Mucosa of gallbladder (tissue), 1 donor: ENCODE measurements at regions not wholly inside any gene's neighbourhood (a gene's known extent, or its start where the extent isn't known, plus 50 kb on each side); places are given as distances from the start of the nearest gene placed in this dataset.
"Not testable (repeated sequence)": the region's sequence is repeated elsewhere in the genome, so short reads cannot be mapped to it uniquely, and the experiment has no call there.

ENCODE experiments used
- DNase-seq: peaks from one replicate; pipeline ENCODE4 v3.0.0-alpha.2; 2020; ENCODE audit warnings: low spot score
- donor health status: DM: no; HTN: no; CAD: no.

DNA sequence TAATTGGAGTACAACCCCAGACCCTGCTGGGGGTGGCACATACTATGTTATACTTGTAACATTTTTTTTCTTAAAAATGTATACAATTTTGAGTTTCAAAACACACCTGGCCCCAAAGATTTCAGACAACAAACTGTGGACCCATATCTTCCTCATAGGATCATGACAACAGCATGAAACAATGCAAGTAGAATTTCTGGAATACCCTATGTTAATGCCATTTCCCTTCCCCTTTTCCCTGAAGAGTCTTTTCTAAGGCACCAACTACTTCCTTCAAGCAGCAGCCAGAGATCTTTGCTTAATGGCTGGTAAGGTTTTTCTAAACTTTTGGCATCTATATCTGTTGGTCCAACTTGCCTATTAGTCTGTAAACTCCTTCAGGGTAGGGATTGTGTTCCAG, 99.9 kb upstream of the SERBP1 start:
- no peak for DNase-seq

GRCh38 chr1:67532452-67533216, 102.4 kb upstream of the SERBP1 start:
- peak; percentile 58 for DNase-seq

DNA sequence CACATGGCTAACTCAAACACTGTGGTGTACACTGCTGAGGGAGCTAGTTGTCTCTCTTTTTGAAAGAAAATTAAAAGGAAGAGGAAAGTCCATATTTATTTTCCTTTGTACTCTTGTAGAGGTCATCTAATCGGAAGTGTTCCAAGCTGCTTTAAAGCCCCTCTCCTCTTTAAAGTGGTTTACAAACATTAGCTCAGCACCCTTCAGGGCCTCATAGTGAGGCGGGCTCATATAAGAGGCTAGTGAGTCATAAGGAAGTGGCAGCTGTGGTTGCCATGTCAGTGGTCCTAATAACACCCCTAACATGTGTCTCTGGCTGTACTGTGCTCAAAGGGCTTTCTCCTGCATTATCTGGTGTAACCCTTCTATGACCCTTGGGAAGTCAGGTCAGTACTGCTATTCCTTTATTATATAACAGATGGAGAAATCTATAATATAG, 104.4 kb upstream of the SERBP1 start:
- DNase-seq, result no peak

- peak; percentile 86 for DNase-seq
Measured at GRCh38 chr1:67535474-67535873, 105.3 kb upstream of the SERBP1 start.

GRCh38 chr1:67536957-67537666, 106.9 kb upstream of the SERBP1 start:
- DNase-seq, result no peak

- no peak for DNase-seq
Measured at GRCh38 chr1:67537667-67538018, 107.4 kb upstream of the SERBP1 start.

- peak; percentile 58 for DNase-seq
Measured at GRCh38 chr1:67540025-67540732, 110.0 kb upstream of the SERBP1 start.

GRCh38 chr1:67540733-67541125, 110.5 kb upstream of the SERBP1 start:
- DNase-seq, result no peak

DNA sequence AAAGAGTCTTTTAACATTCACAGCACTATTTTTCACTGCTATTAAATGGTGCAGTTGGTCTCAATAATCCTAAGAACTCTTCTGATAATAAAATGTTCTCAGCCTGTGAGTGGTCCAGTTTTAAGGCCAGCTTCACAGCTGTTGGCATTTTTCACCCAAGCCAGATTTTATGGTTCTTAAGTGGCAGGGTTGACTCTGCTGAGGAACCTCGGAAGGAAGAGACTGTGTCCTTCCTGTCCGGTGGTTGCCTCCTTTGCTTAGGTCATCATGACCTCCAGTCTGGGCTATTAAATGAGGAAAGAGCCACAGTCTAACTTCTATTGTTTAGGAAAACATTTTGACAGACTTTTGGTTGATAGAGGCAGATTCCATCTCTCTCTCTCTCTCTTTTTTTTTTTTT, 112.5 kb upstream of the SERBP1 start:
- no peak for DNase-seq

DNA sequence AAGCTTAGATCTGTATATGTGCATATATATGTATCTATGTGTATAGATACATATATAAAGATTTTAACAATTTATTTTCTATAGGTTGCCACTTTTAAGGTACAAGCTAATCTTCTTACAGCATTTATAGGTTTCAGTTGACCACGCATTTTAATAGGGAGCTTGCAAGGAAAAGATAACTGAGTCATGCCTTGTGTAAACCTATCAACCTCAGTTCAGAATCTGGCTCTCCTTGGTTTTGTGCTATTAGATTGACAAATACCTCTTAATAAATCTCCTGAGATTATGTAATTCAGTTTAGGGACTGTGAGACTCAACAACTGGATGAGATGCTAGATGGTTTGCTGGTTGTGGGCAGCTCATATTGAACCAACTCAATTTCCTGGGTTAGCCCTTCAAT, 114.7 kb upstream of the SERBP1 start:
- DNase-seq, result no peak

DNA sequence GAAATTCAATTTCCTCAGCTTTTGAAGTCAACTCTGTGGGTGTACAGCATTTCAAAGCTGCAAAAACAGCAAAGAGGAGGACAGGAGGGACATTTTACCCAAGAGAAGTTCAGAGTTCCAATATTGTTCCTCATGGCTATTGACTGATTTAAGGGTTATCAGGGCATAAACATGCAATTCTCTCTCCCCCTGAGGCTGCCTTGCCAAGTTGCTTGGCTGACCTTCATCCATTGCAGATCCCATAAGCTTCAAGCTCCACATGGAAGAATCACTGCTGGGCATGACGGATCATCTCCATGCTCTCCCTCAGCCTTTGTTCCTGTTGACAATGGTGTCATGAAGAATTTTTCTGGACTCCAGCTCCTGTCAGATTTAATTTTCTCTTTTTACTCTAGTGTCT, 115.2 kb upstream of the SERBP1 start:
- no peak for DNase-seq

- no peak for DNase-seq
Measured at GRCh38 chr1:67551375-67551774, 121.2 kb upstream of the SERBP1 start.

GRCh38 chr1:67552336-67552759, 122.1 kb upstream of the SERBP1 start:
- peak; percentile 67 for DNase-seq

DNA sequence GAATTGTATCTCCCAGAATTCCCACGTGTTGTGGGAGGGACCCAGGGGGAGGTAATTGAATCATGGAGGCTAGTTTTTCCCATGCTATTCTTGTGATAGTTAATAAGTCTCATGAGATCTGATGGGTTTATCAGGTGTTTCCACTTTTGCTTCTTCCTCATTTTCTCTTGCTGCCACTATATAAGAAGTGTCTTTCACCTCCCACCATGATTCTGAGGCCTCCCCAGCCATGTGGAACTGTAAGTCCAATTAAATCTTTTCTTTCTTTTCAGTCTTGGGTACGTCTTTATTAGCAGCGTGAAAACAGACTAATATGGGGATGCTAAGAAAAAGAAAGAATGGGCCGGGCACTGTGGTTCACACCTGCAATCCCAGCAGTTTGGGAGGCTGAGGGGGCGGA, 124.0 kb upstream of the SERBP1 start:
- not testable (repeated sequence) for DNase-seq

GRCh38 chr1:67555461-67556296, 125.5 kb upstream of the SERBP1 start:
- no peak for DNase-seq

DNA sequence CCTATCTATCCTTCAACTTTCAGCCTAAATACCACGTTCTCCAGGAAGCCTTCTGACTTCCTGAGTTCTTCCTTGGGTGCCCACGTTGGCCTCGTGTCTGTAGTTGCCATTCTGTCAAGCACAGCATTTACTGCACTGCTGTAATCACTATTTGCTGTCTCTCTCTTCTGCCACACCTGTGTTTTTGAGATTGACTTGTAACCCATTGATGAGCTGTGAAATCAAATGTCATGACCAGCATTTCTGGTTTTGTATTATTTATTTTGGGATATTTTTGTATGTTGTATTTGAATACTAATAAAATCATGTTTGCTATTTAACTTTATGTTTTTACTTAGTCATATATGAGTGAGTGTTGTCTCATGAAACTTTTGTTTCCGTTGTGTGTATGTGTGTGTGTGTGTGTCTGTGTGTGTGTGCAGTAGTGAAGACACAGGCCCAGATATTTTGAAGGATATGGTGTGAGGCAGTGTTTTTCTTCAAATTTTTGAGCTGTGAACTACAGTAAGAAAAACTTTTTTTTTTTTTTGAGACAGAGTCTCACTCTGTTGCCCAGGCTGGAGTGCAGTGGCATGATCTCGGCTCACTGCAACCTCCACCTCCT, 126.2 kb upstream of the SERBP1 start:
- no peak for DNase-seq

- no peak for DNase-seq
Measured at GRCh38 chr1:67557696-67558448, 127.1 kb upstream of the GADD45A start.

GRCh38 chr1:67558449-67559193, 126.4 kb upstream of the GADD45A start:
- DNase-seq, result no peak

- DNase-seq, result no peak
Measured at GRCh38 chr1:67559222-67559700, 125.7 kb upstream of the GADD45A start.
